ENCODE measurements at regions not wholly inside any gene's neighbourhood (a gene's known extent, or its start where the extent isn't known, plus 50 kb on each side); places are given as distances from the start of the nearest gene placed in this dataset.

GRCh38 chr2:221876016-221876415 lies 303.9 kb upstream of the EPHA4 start:
- H3K27me3 ChIP-seq (replicated peaks in 1 of 7): no peaks in the 10 kb centered on the region
- H3K9me3 ChIP-seq: peaks cover 0 to 17% (median 4%) of the 10 kb centered on the region in 8 donors
- no peaks in the 10 kb centered on the region for H3K36me3 ChIP-seq
- H3K4me1 ChIP-seq: no peaks in the 10 kb centered on the region
- no peak overlapping the region for H3K27ac ChIP-seq
- intact Hi-C loops (cut with DNase I; ENCODE audit: low total_unique reads): no loop called here
- TF ChIP-seq, protein P1, sequence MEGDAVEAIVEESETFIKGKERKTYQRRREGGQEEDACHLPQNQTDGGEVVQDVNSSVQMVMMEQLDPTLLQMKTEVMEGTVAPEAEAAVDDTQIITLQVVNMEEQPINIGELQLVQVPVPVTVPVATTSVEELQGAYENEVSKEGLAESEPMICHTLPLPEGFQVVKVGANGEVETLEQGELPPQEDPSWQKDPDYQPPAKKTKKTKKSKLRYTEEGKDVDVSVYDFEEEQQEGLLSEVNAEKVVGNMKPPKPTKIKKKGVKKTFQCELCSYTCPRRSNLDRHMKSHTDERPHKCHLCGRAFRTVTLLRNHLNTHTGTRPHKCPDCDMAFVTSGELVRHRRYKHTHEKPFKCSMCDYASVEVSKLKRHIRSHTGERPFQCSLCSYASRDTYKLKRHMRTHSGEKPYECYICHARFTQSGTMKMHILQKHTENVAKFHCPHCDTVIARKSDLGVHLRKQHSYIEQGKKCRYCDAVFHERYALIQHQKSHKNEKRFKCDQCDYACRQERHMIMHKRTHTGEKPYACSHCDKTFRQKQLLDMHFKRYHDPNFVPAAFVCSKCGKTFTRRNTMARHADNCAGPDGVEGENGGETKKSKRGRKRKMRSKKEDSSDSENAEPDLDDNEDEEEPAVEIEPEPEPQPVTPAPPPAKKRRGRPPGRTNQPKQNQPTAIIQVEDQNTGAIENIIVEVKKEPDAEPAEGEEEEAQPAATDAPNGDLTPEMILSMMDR (IDR thresholded peaks at IDR 0.05 in 8 of 11, conservative IDR thresholded peaks at IDR 0.05 in 3 of 11): no peak
- TF ChIP-seq POLR2A (IDR thresholded peaks at IDR 0.05) (no peak), POLR2AphosphoS5 (IDR thresholded peaks at IDR 0.05) (no peak)
- DNase-seq: no peak
- no peak overlapping the region for H3K4me3 ChIP-seq

- Histone ChIP-seq H3K36me3 (no peaks in the 10 kb centered on the region), H3K9me3 (peaks cover 0 to 31% (median 12%) of the 10 kb centered on the region in 8 donors), H3K27ac (no peak overlapping the region), H3K27me3 (replicated peaks in 1 of 7) (no peaks in the 10 kb centered on the region), H3K4me3 (no peak overlapping the region), H3K4me1 (no peaks in the 10 kb centered on the region)
- TF ChIP-seq POLR2A (IDR thresholded peaks at IDR 0.05): no peak
- TF ChIP-seq, protein P1 (IDR thresholded peaks at IDR 0.05 in 8 of 11, conservative IDR thresholded peaks at IDR 0.05 in 3 of 11): no peak
- no peak for TF ChIP-seq POLR2AphosphoS5 (IDR thresholded peaks at IDR 0.05)
- intact Hi-C loops (cut with DNase I; ENCODE audit: low total_unique reads): no loop called here
- WGBS, 5 donors: 78 to 93% (median 88%) methylated on average over 2 of the region's 2 CpGs
- no peak for DNase-seq
Measured at GRCh38 chr2:221874444-221874843, 302.3 kb upstream of the EPHA4 start.

- no peak for DNase-seq
- H3K9me3 ChIP-seq: peaks cover 0 to 4% (median 2%) of the 10 kb centered on the region in 8 donors
- H3K4me1 ChIP-seq: no peaks in the 10 kb centered on the region
- TF ChIP-seq POLR2A (IDR thresholded peaks at IDR 0.05) (no peak), POLR2AphosphoS5 (IDR thresholded peaks at IDR 0.05) (no peak)
- TF ChIP-seq, protein P1 (IDR thresholded peaks at IDR 0.05 in 8 of 11, conservative IDR thresholded peaks at IDR 0.05 in 3 of 11): no peak
- intact Hi-C loops (cut with DNase I; ENCODE audit: low total_unique reads): no loop called here
- no peaks in the 10 kb centered on the region for H3K27me3 ChIP-seq (replicated peaks in 1 of 7)
- no peak overlapping the region for H3K4me3 ChIP-seq
- H3K27ac ChIP-seq: no peak overlapping the region
- H3K36me3 ChIP-seq: no peaks in the 10 kb centered on the region
- WGBS, 5 donors: 48 to 71% (median 56%) methylated on average over 2 of the region's 2 CpGs
Measured at GRCh38 chr2:221857719-221858118, 285.6 kb upstream of the EPHA4 start.

GRCh38 chr2:221853297-221853696 lies 281.2 kb upstream of the EPHA4 start:
- intact Hi-C loops (cut with DNase I; ENCODE audit: low total_unique reads): no loop called here
- Histone ChIP-seq H3K27ac (no peak overlapping the region), H3K4me1 (no peaks in the 10 kb centered on the region), H3K36me3 (no peaks in the 10 kb centered on the region), H3K9me3 (peaks cover 0 to 4% (median 0%) of the 10 kb centered on the region in 8 donors), H3K27me3 (replicated peaks in 1 of 7) (no peaks in the 10 kb centered on the region), H3K4me3 (no peak overlapping the region)
- WGBS, 5 donors: 23 to 40% (median 29%) methylated on average over 1 of the region's 1 CpG
- DNase-seq: no peak
- TF ChIP-seq POLR2AphosphoS5 (IDR thresholded peaks at IDR 0.05) (no peak), POLR2A (IDR thresholded peaks at IDR 0.05) (no peak)
- TF ChIP-seq, protein P1 (IDR thresholded peaks at IDR 0.05 in 8 of 11, conservative IDR thresholded peaks at IDR 0.05 in 3 of 11): no peak
